ENCODE measurements at regions not wholly inside any gene's neighbourhood (a gene's known extent, or its start where the extent isn't known, plus 50 kb on each side); places are given as distances from the start of the nearest gene placed in this dataset.

DNA sequence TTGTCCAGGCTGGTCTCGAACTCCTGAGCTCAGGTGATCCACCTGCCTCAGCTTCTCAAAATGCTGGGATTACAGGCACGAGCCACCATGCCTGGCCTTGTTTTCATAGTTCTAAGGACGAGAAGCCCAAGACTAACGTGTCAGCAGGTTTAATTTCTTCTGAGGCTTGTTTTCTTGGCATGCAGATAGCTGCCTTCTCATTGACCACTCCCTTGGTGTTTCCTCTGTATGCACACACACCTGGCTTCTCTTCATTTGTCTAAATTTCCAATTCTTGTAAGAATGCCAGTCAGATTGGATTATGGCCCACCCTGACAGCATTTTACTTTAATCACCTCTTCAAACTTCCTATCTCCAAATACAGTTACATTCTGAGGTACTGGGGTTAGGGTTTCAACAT, 72.5 kb upstream of the CTSC start:
- no peak overlapping the region for H3K4me3 ChIP-seq (replicated peaks; ENCODE audit: low read depth, low read length)
- no peak for DNase-seq (ENCODE audit: extremely low read depth, low read depth)
- TF ChIP-seq, protein P1, sequence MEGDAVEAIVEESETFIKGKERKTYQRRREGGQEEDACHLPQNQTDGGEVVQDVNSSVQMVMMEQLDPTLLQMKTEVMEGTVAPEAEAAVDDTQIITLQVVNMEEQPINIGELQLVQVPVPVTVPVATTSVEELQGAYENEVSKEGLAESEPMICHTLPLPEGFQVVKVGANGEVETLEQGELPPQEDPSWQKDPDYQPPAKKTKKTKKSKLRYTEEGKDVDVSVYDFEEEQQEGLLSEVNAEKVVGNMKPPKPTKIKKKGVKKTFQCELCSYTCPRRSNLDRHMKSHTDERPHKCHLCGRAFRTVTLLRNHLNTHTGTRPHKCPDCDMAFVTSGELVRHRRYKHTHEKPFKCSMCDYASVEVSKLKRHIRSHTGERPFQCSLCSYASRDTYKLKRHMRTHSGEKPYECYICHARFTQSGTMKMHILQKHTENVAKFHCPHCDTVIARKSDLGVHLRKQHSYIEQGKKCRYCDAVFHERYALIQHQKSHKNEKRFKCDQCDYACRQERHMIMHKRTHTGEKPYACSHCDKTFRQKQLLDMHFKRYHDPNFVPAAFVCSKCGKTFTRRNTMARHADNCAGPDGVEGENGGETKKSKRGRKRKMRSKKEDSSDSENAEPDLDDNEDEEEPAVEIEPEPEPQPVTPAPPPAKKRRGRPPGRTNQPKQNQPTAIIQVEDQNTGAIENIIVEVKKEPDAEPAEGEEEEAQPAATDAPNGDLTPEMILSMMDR (IDR thresholded peaks at IDR 0.05; ENCODE audit: low read depth, low read length, missing control alignments): no peak

- TF ChIP-seq, protein P1 (IDR thresholded peaks at IDR 0.05; ENCODE audit: low read depth, low read length, missing control alignments): no peak
- no peak overlapping the region for H3K4me3 ChIP-seq (replicated peaks; ENCODE audit: low read depth, low read length)
- DNase-seq (ENCODE audit: extremely low read depth, low read depth): no peak
Observed at GRCh38 chr11:88406876-88407275, 69.3 kb upstream of the CTSC start.

- H3K4me3 ChIP-seq (replicated peaks; ENCODE audit: low read depth, low read length): no peak overlapping the region
- DNase-seq (ENCODE audit: extremely low read depth, low read depth): no peak
- TF ChIP-seq, protein P1 (IDR thresholded peaks at IDR 0.05; ENCODE audit: low read depth, low read length, missing control alignments): no peak
Observed at GRCh38 chr11:88405853-88406252, 68.3 kb upstream of the CTSC start.

- TF ChIP-seq, protein P1 (IDR thresholded peaks at IDR 0.05; ENCODE audit: low read depth, low read length, missing control alignments): no peak
- DNase-seq (ENCODE audit: extremely low read depth, low read depth): no peak
- H3K4me3 ChIP-seq (replicated peaks; ENCODE audit: low read depth, low read length): no peak overlapping the region
Observed at GRCh38 chr11:88404932-88405710, 67.6 kb upstream of the CTSC start.

- H3K4me3 ChIP-seq (replicated peaks; ENCODE audit: low read depth, low read length): no peak overlapping the region
- no peak for DNase-seq (ENCODE audit: extremely low read depth, low read depth)
- TF ChIP-seq, protein P1 (IDR thresholded peaks at IDR 0.05; ENCODE audit: low read depth, low read length, missing control alignments): no peak
Observed at GRCh38 chr11:88404391-88404790, 66.9 kb upstream of the CTSC start.

GRCh38 chr11:88402784-88403183, 65.2 kb upstream of the CTSC start:
- no peak overlapping the region for H3K4me3 ChIP-seq (replicated peaks; ENCODE audit: low read depth, low read length)
- DNase-seq (ENCODE audit: extremely low read depth, low read depth): no peak
- TF ChIP-seq, protein P1 (IDR thresholded peaks at IDR 0.05; ENCODE audit: low read depth, low read length, missing control alignments): no peak
